Smooth muscle cell of the brain vasculature (primary cell): ENCODE measurements at regions not wholly inside any gene's neighbourhood (a gene's known extent, or its start where the extent isn't known, plus 50 kb on each side); places are given as distances from the start of the nearest gene placed in this dataset.
"Not testable (repeated sequence)": the region's sequence is repeated elsewhere in the genome, so short reads cannot be mapped to it uniquely, and the experiment has no call there.

Experiments
- DNase-seq: peaks from one replicate; pipeline ENCODE4 v3.0.0-alpha.2; 2012; ENCODE audit warnings: low read depth, low spot score

DNA sequence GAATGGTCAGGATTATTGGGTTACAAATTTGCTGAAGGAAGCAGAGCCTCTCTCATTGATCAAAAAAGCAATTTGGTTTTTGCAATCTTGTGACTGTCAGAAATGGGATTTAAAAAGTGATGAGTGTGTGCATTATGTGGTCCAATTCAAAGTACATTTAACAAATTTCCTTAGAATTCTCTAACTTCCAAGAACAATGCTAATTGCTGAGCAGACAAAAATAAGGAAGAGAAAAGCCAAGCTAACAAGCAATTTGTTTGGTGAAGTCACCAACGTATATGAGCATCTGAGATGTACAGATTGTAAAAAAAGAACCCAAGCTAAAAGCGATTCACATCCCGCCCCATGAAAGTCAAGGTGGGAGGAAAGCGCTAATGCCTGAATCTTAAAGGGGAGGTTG lies 1643.9 kb downstream of the CDH8 start:
- DNase-seq = no peak

- no peak for DNase-seq
These were observed 1637.5 kb upstream of the GOT2 start for GRCh38 chr16:60371591-60371990.

GRCh38 chr16:60367739-60368138 lies 1633.6 kb upstream of the GOT2 start:
- no peak for DNase-seq

GRCh38 chr16:60363566-60363965 lies 1629.5 kb upstream of the GOT2 start:
- no peak for DNase-seq

DNA sequence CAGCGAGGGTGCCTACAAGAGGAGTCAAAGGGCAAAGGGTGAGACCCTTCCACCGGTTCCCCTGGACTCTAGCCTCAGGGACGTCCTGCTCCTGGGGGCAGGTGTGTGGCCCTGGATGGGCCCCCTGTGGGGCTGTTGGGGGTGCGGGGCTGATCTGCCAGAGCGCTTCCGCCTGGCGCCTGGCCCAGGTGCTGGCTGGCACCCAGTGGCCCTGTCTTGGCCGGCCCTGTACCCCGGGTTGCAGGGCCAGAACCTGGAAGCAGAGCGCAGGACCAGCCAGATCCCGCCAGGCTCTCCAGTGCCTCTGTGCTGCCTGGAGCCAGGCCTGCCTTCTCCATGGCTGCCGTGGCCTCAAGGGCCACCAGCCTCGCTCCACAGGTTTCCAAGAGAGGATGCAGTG lies 1625.8 kb upstream of the GOT2 start:
- not testable (repeated sequence) for DNase-seq

- DNase-seq = not testable (repeated sequence)
These were observed 1625.3 kb upstream of the GOT2 start for GRCh38 chr16:60359412-60359811.

- DNase-seq = not testable (repeated sequence)
These were observed 1623.9 kb upstream of the GOT2 start for GRCh38 chr16:60357876-60358522.

- no peak for DNase-seq
These were observed 1612.1 kb upstream of the GOT2 start for GRCh38 chr16:60346256-60346655.

- DNase-seq = no peak
These were observed 1603.6 kb upstream of the GOT2 start for GRCh38 chr16:60337671-60338070.

GRCh38 chr16:60331168-60331567 lies 1597.1 kb upstream of the GOT2 start:
- no peak for DNase-seq

DNA sequence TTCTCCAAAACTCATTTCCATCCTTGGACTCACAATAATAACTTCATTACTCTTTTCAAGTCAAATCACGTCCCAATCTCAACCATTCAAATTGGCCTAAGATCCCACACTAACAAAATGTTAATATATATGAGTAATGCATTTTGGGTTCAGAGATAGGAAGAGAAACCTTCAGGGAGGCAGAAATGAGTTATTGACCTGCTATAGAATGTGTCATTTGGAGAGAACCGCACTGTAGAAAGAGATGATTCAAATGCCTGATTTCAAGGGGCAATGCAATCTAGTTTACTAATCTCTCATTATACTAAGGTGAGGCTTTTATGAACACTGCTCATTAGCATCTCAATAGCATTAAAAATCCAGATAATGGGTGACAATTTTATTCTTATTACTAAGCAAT lies 1595.0 kb upstream of the GOT2 start:
- no peak for DNase-seq

GRCh38 chr16:60328152-60328551 lies 1594.0 kb upstream of the GOT2 start:
- no peak for DNase-seq

DNA sequence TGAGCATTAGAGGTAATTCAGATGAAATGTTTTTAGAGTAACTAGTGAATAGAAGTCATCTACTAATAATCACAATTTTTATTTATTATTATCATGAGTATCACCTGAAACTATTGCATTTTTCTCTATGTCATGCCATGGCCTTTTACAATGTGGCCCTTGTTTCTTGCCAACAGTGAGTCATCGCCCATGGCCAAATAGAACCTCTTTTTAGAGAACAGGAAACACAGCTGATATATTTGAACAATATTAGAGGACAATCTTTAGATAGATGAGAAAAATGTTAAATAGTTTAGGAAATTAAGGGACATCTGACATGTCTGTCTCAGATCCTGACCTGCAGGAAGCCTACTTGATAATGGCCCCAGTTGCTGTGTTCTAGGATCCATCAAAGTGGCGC lies 1584.4 kb upstream of the GOT2 start:
- DNase-seq = no peak

DNA sequence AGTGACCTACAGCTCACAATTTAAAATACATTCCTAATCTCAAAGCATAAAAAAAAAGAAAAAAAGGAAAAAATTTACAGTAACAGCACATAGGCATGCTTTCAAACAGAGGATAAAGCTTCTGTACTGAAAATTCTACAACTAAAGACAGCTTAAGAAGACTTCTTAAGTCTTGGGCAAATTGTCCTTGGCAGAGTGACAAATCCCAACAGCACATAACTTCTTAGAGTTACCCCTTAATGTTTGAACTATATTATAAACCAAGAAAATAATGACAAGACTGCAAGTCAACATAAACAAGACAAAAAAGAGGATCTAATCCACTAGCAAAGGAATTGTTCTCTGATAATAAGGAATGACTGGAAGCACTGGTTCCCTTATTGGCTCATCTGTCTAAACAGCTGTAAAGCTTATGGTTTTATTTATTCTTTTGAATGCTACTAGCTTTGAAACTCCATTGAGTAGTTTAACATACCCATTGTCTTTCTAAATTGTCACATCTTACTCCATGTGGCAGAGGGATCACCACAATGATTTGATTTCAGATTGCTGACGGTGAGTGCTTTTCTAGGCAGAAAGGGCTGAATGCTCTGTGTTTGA lies 1576.8 kb upstream of the GOT2 start:
- no peak for DNase-seq

GRCh38 chr16:60304720-60305119 lies 1570.6 kb upstream of the GOT2 start:
- no peak for DNase-seq

DNA sequence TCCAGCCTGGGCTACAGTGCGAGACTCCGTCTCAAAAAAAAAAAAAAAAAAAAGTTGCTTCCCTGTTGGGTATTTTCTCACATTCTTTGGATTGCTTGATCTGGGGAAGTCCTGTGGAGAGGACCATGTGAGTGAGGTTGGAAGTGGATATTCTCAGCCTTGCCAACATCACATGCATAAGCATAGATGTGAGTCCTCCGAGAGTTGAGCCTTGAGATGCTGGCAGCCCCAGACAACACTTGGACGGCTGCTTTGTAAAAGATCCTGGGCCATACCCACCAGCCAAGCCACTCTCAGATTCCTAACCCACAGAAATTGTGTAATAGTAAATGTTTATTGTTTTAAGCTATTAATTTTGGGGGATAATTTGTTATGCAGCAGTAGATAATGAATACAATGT lies 1570.0 kb upstream of the GOT2 start:
- no peak for DNase-seq

GRCh38 chr16:60302676-60303075 lies 1568.6 kb upstream of the GOT2 start:
- no peak for DNase-seq

GRCh38 chr16:60302261-60302660 lies 1568.1 kb upstream of the GOT2 start:
- DNase-seq = no peak

DNA sequence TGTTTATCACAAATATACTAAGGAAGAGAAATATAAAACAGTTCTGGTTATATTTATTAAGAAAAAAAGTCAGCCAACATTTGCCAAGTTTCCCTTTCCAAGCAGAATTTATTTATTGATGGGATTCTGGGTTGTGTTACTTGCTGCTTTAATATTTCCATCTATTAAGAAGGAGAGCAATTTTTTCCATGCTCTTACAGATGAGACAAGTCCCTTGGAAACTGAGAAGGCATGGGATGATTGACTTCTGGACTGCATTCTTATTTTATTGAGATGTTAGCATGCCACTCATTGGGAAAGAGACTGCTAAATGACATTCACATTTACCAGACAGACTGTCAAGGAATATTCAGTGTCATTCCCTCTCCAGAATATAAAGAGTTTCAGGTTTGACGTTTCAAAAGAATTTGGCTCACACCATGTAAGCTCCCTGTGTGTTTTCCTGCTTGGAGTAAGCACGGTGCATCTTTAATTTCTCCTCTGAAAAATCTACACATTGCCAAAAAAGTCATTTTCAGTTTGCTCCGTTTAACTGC lies 1565.2 kb upstream of the GOT2 start:
- DNase-seq = no peak

DNA sequence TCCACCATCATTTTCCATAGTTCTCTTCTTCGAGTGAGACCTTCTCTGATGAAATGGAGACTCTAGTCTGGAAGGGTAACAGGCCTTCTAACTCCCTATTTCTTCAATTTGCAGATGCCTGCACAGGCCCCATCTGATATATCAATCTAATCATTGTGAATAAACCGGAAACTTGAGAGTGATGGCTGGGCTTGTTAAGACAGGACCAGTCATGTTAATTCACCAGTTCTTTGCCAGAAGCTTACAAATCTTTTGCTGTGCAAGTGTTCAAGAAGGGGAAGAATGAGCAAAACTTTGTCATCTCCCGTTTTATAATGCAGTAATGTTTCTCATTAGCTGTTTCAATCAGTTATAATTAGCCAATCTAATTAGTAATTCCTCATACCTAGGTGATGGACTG lies 1561.3 kb upstream of the GOT2 start:
- no peak for DNase-seq

DNA sequence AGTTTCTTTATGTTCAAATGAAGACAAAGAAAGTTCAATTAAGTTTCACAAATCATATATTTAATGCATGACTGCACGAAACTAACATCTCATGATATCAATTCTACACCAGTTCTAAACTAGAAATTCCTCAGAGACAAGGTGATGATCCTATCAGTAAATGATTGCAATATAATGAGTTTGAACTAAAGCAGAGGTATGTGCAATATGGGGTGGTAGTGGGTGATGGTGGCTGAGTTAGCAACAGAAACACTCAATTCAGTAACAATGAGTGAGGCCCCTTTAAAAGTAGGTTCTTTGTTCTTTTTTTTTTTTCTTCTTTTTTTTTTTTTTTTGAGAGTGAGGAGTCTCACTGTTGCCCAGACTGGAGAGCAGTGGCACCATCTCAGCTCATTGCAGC lies 1551.7 kb upstream of the GOT2 start:
- DNase-seq = no peak

GRCh38 chr16:60279061-60279665 lies 1545.0 kb upstream of the GOT2 start:
- DNase-seq = no peak

- DNase-seq = no peak
These were observed 1540.4 kb upstream of the GOT2 start for GRCh38 chr16:60274431-60275019.
